HEK293 (cell line): ENCODE measurements at regions not wholly inside any gene's neighbourhood (a gene's known extent, or its start where the extent isn't known, plus 50 kb on each side); places are given as distances from the start of the nearest gene placed in this dataset.

Experiments
- AEBP2 ChIP-seq: fragments of 450-650 bp; formaldehyde crosslinking; IDR thresholded peaks from 2 replicates; pipeline ENCODE4 v1.5.1; 2016; ENCODE audit warnings: missing biosample characterization, missing genetic modification characterization, borderline replicate concordance
- ELK4 ChIP-seq: IDR thresholded peaks from 2 replicates; pipeline ENCODE4 v1.6.1; 2011; ENCODE audit warnings: mild to moderate bottlenecking, low read depth, low read length, borderline replicate concordance
- GFI1B ChIP-seq: fragments of 450-650 bp; formaldehyde crosslinking; IDR thresholded peaks from 2 replicates; pipeline ENCODE4 v1.5.1; 2016; ENCODE audit warnings: missing biosample characterization, missing genetic modification characterization
- KLF8 ChIP-seq: fragments of 450-650 bp; formaldehyde crosslinking; IDR thresholded peaks from 2 replicates; pipeline ENCODE4 v1.5.1; 2016; ENCODE audit warnings: missing biosample characterization, missing genetic modification characterization
- REPIN1 ChIP-seq: fragments of 450-650 bp; formaldehyde crosslinking; IDR thresholded peaks from 2 replicates; pipeline ENCODE4 v1.5.1; 2017; ENCODE audit warnings: missing biosample characterization, missing genetic modification characterization, low read depth
- SCRT2 ChIP-seq: fragments of 450-650 bp; formaldehyde crosslinking; IDR thresholded peaks from 2 replicates; pipeline ENCODE4 v1.5.1; 2016; ENCODE audit warnings: missing biosample characterization, missing genetic modification characterization
- SP3 ChIP-seq: fragments of 450-650 bp; formaldehyde crosslinking; IDR thresholded peaks from 2 replicates; pipeline ENCODE4 v1.5.1; 2016; ENCODE audit warnings: missing biosample characterization, missing genetic modification characterization
- YY1 ChIP-seq: fragments of 450-650 bp; formaldehyde crosslinking; IDR thresholded peaks from 2 replicates; pipeline ENCODE4 v1.5.1; 2018; ENCODE audit warnings: missing biosample characterization, missing genetic modification characterization
- ZBTB20 ChIP-seq: fragments of 450-650 bp; formaldehyde crosslinking; IDR thresholded peaks from 2 replicates; pipeline ENCODE4 v1.5.1; 2016; ENCODE audit warnings: missing biosample characterization, missing genetic modification characterization
- ZBTB21 ChIP-seq: fragments of 450-650 bp; formaldehyde crosslinking; IDR thresholded peaks from 2 replicates; pipeline ENCODE4 v1.5.1; 2017; ENCODE audit warnings: missing biosample characterization, missing genetic modification characterization
- ZBTB7A ChIP-seq: fragments of 450-650 bp; formaldehyde crosslinking; IDR thresholded peaks from 2 replicates; pipeline ENCODE4 v1.5.1; 2016; ENCODE audit warnings: low read depth, missing biosample characterization, missing genetic modification characterization
- ZNF2 ChIP-seq: fragments of 450-650 bp; formaldehyde crosslinking; IDR thresholded peaks from 2 replicates; pipeline ENCODE4 v1.5.1; 2016; ENCODE audit warnings: missing biosample characterization, missing genetic modification characterization
- ZNF214 ChIP-seq: fragments of 450-650 bp; formaldehyde crosslinking; IDR thresholded peaks from 2 replicates; pipeline ENCODE4 v1.5.1; 2017; ENCODE audit warnings: missing biosample characterization, mild to moderate bottlenecking, missing genetic modification characterization, borderline replicate concordance
- ZNF280D ChIP-seq: fragments of 450-650 bp; formaldehyde crosslinking; IDR thresholded peaks from 2 replicates; pipeline ENCODE4 v1.5.1; 2016; ENCODE audit warnings: missing biosample characterization, missing genetic modification characterization
- ZNF324 ChIP-seq: fragments of 450-650 bp; formaldehyde crosslinking; IDR thresholded peaks from 2 replicates; pipeline ENCODE4 v1.5.1; 2016; ENCODE audit warnings: missing biosample characterization, missing genetic modification characterization
- ZNF362 ChIP-seq: fragments of 450-650 bp; formaldehyde crosslinking; IDR thresholded peaks from 2 replicates; pipeline ENCODE4 v1.5.1; 2016; ENCODE audit warnings: missing biosample characterization, missing genetic modification characterization
- ZNF366 ChIP-seq: fragments of 450-650 bp; formaldehyde crosslinking; conservative IDR thresholded peaks from 2 replicates; pipeline ENCODE4 v1.5.1; 2016; ENCODE audit warnings: missing biosample characterization, missing genetic modification characterization
- ZNF404 ChIP-seq: fragments of 450-650 bp; formaldehyde crosslinking; IDR thresholded peaks from 2 replicates; pipeline ENCODE4 v1.5.1; 2017; ENCODE audit warnings: missing biosample characterization, missing genetic modification characterization
- ZNF426 ChIP-seq: fragments of 450-650 bp; formaldehyde crosslinking; IDR thresholded peaks from 2 replicates; pipeline ENCODE4 v1.5.1; 2017; ENCODE audit warnings: missing biosample characterization, missing genetic modification characterization, mild to moderate bottlenecking, inconsistent platforms, moderate library complexity
- ZNF513 ChIP-seq: fragments of 450-650 bp; IDR thresholded peaks from 2 replicates; pipeline ENCODE4 v1.5.1; 2018; ENCODE audit warnings: missing biosample characterization, missing genetic modification characterization
- ZNF514 ChIP-seq: fragments of 450-650 bp; formaldehyde crosslinking; IDR thresholded peaks from 2 replicates; pipeline ENCODE4 v1.5.1; 2016; ENCODE audit warnings: missing biosample characterization, missing genetic modification characterization
- ZNF518A ChIP-seq: fragments of 450-650 bp; formaldehyde crosslinking; conservative IDR thresholded peaks from 2 replicates; pipeline ENCODE4 v1.5.1; 2016; ENCODE audit warnings: low read depth, missing biosample characterization, missing genetic modification characterization
- ZNF529 ChIP-seq: fragments of 450-650 bp; formaldehyde crosslinking; IDR thresholded peaks from 2 replicates; pipeline ENCODE4 v1.5.1; 2017; ENCODE audit warnings: missing genetic modification characterization, missing biosample characterization; ENCODE audit not compliant: insufficient replicate concordance
- ZNF626 ChIP-seq: fragments of 450-650 bp; sonication (Bioruptor Pico); formaldehyde crosslinking; IDR thresholded peaks from 2 replicates; pipeline ENCODE4 v1.5.1; 2018; ENCODE audit warnings: missing biosample characterization, missing genetic modification characterization, inconsistent platforms
- ZNF660 ChIP-seq: fragments of 450-650 bp; IDR thresholded peaks from 2 replicates; pipeline ENCODE4 v1.5.1; 2018; ENCODE audit warnings: missing biosample characterization, mild to moderate bottlenecking, missing genetic modification characterization
- ZNF701 ChIP-seq: fragments of 450-650 bp; formaldehyde crosslinking; IDR thresholded peaks from 2 replicates; pipeline ENCODE4 v1.5.1; 2016; ENCODE audit warnings: missing biosample characterization, missing genetic modification characterization
- ZSCAN30 ChIP-seq: fragments of 450-650 bp; IDR thresholded peaks from 2 replicates; pipeline ENCODE4 v1.5.1; 2018; ENCODE audit warnings: missing biosample characterization, mild to moderate bottlenecking, missing genetic modification characterization, moderate library complexity

- TF ChIP-seq ZNF280D (tag by site-specific recombination) (peak; percentile 89), ZNF514 (tag by site-specific recombination) (no peak), ZSCAN30 (tag by site-specific recombination) (no peak), SCRT2 (tag by site-specific recombination) (peak; percentile 38; the same call in 1 of the 2 replicates), AEBP2 (tag by site-specific recombination) (no peak), ZNF660 (peak; percentile 55; the same call in 1 of the 2 replicates), YY1 (tag by site-specific recombination) (no peak), REPIN1 (tag by site-specific recombination) (no peak), ZNF404 (tag by site-specific recombination) (no peak), KLF8 (tag by site-specific recombination) (no peak), ZNF426 (tag by site-specific recombination) (no peak), GFI1B (no peak), ZNF324 (tag by site-specific recombination) (no peak), ZNF214 (tag by site-specific recombination) (no peak), ZNF701 (no peak), ZNF513 (tag by site-specific recombination) (peak; percentile 20; the same call in 1 of the 2 replicates), SP3 (tag by site-specific recombination) (no peak), ZNF366 (tag by site-specific recombination) (peak; percentile 55; the same call in 1 of the 2 replicates), ZNF362 (tag by site-specific recombination) (no peak), ZBTB21 (tag by site-specific recombination) (peak; percentile 20; the same call in 1 of the 2 replicates), ZBTB7A (tag by site-specific recombination) (no peak), ZNF529 (tag by site-specific recombination) (no peak), ELK4 (no peak), ZNF518A (no peak), ZNF626 (tag by site-specific recombination) (no peak), ZNF2 (no peak), ZBTB20 (tag by site-specific recombination) (no peak)
Observed at GRCh38 chr13:79837741-79838450, 356.9 kb downstream of the NDFIP2 start (continued).
